IPS-18c (cell line): ENCODE measurements at regions not wholly inside any gene's neighbourhood (a gene's known extent, or its start where the extent isn't known, plus 50 kb on each side); places are given as distances from the start of the nearest gene placed in this dataset.
"Not testable (repeated sequence)": the region's sequence is repeated elsewhere in the genome, so short reads cannot be mapped to it uniquely, and the experiment has no call there.

Experiments used
- H3K4me3 ChIP-seq: 2 replicates; pipeline ENCODE4 v1.7.0; 2013; ENCODE audit warnings: low read depth, mild to moderate bottlenecking, low read length, moderate library complexity; ENCODE audit not compliant: insufficient read depth
- H3K9me3 ChIP-seq: one replicate; pipeline ENCODE4 v1.6.1; 2013; ENCODE audit warnings: mild to moderate bottlenecking, low read length, moderate library complexity; ENCODE audit not compliant: control insufficient read depth, insufficient read depth

DNA sequence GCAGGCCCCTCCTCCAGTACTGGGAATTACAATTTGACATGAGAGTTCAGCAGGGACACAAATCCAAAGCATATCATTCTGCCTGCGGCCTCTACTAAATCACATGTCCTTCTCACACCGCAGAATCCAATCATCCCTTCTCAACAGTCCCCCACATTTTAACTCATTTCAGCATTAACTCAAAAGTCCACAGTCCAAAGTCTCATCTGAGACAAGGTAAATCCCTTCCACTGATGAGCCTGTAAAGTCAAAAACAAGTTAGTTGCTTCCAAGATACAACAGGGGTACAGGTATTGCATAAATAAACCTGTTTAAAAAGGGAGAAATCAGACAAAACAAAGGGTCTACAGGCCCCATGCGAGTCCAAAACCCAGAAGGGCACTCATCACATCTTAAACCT, 64.0 kb downstream of the EBNA1BP2 start:
- Histone ChIP-seq H3K9me3 (peaks cover 12% of the 10 kb centered on the region), H3K4me3 (no peak overlapping the region)

DNA sequence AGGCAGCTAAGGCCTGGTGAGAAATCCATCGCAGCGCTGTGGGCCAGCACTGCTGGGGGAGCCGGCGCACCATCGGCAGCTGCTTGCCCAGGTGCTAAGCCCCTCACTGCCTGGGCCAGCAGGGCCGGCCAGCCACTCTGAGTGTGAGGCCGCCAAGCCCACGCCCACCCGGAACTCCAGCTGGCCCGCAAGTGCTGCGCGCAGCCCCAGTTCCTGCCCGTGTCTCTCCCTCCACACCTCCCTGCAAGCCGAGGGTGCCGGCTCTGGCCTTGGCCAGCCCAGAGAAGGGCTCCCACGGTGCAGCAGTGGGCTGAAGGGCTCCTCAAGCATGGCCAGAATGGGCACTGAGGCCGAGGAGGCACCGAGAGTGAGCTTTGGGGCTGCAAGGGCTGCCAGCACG, 64.4 kb downstream of the EBNA1BP2 start:
- H3K4me3 ChIP-seq, result no peak overlapping the region

DNA sequence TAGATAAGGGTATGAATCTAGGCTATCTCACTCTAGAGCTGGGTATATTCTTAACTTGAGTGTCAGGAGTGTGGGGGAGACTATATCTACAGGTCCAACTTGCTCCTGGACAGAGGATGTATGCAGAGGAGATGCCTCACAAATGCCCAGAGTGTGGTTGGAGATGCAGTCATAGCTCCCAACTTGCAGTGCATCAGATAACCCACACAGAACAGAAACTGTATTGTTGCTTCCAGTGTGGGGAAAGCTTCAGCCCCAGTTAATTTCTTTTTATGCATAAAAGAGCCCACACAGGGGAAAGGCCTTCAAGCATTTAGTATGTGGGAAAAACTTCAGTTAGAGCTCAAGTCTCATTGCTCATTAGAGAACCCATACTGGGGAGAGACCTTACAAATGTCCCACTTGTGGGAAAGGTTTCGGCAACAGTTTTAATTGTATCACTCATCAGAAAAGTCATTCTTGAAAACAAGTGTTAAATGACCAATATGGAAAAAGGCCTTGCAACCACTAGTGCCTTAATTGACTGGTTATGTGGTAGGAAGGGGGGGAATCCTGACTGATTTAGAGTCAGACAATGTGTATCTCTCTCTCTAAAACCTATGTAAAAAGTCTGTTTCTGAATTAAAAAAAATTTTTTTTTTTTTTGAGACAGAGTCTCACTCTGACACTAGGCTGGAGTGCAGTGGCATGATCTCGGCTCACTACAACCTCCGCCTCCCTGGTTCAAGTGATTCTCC, 67.9 kb downstream of the EBNA1BP2 start:
- Histone ChIP-seq H3K4me3 (no peak overlapping the region), H3K9me3 (peaks cover 10% of the 10 kb centered on the region)

More for the DNA sequence above, 64.4 kb downstream of the EBNA1BP2 start:
- peaks cover 12% of the 10 kb centered on the region for H3K9me3 ChIP-seq

DNA sequence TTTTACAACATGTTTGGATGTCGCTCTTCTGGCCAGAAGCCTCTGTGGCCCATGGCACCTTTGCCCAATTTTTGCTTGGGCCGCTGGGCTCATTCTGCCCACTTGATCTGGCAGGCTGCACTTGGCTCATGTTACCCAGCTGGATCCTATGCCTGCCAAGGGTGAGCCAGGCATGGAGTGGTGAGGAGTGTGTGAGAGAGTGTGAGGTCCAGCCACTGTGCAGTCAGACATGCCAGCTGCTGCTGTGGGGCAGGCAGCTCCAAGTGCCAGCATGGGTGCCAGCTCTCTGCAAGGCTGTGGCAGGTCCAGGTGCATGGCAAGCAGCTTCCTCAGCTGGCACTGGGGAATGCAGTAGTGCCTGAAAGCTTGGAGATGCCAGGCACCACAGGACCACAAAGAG, 71.0 kb downstream of the EBNA1BP2 start:
- Histone ChIP-seq H3K9me3 (peaks cover 4% of the 10 kb centered on the region), H3K4me3 (no peak overlapping the region)

DNA sequence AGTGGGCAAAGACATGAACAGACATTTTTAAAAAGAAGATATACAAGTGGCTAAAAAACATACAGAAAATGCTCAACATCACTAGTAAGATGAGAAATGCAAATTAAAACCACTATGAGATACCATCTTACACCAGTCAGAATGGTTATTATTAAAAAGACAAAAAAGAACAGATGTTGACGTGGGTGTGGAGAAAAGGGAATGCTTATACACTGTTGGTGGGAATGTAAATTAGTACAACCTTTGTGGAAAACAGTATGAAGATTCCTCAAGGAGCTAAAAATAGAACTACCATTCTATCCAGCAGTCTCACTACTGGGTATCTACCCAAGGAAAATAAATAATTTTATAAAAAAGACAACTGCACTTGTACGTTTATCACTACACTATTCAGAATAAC, 73.9 kb downstream of the EBNA1BP2 start:
- no peak overlapping the region for H3K4me3 ChIP-seq
- H3K9me3 ChIP-seq, result no peaks in the 10 kb centered on the region

DNA sequence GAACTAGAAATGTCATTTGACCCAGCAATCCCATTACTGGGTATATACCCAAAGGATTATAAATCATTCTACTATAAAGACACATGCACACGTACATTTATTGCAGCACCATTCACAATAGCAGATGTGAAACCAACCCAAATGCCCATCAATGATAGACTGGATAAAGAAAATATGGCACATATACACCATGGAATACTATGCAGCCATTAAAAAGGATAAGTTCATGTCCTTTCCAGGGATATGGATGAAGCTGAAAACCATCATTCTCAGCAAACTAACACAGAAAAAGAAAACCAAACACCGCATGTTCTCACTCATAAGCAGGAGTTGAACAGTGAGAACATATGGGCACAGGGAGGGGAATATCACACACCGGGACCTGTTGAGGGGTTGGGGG, 75.6 kb downstream of the EBNA1BP2 start:
- not testable (repeated sequence) for H3K9me3 ChIP-seq, H3K4me3 ChIP-seq

DNA sequence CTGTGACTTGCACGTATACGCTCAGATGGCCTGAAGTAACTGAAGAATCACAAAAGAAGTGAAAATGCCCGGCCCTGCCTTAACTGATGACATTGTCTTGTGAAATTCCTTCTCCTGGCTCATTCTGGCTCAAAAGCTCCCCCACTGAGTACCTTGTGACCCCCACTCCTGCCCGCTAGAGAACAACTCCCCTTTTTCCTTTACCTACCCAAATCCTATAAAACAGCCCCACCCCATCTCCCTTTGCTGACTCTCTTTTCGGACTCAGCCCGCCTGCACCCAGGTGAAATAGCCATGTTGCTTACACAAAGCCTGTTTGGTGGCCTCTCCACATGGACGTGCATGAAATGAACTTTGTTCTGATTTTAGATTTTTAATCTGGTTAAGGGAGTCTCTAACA, 81.3 kb downstream of the EBNA1BP2 start:
- H3K4me3 ChIP-seq, H3K9me3 ChIP-seq: not testable (repeated sequence)

DNA sequence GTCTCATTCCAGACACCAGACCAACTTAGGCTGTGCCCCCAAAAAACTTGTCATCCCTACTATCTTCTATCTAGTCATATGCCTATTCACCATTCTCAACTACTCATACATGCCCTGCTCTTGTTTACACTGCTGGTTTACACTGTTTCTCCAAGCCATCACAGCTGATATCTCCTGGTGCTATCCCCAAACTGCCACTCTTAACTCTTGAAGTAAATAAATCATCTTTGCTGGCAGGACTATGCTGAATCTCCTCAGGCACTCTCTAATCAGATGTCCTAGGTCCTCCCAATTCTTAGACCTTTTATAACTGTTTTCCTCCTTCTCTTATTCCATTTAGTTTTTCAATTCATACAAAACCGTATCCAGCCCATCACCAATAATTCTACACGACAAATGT, 81.9 kb downstream of the EBNA1BP2 start:
- H3K9me3 ChIP-seq, H3K4me3 ChIP-seq: not testable (repeated sequence)

DNA sequence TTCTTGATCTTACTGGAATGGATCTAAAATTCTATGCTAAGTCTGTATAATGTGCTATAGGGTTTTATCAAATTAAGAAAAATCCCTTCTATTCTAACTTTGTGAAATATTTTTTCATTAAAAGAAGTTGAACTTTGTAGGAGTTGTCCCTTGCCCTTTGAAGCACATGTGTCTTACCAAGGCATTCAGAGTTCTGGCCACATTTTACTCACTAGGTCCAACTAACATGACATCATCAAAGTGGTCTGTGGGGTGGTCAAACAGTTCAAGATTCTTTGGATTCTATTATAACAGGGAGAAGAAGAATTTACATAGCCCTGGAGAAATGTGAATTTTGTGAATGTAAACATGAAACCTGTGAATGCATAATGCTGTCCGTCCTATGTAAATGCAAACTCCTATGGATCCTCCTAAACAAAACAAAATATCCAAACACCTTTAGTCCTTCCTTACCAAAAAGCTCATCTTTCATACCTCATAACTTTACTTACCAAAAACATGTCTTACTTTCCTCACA, 88.7 kb downstream of the EBNA1BP2 start:
- no peak overlapping the region for H3K4me3 ChIP-seq
- peaks cover 4% of the 10 kb centered on the region for H3K9me3 ChIP-seq

DNA sequence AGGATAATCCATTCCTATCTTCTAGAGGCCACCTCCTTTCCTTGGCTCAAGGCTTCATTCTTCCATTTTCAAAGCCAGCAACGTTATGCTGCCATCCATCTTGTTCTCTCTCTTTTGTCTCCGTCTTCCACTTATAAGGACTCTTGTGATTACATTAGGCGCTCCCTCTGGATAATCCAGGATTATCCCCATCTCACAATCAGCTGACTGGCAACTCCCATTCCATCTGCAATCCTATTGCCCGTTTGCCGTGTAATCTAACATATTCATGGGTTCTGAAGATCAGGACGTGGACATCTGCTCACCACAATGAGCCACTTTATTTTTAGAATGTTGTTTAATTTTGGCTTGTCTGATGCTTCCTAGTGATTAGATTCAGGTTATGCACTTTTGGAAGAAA, 89.3 kb downstream of the EBNA1BP2 start:
- no peak overlapping the region for H3K4me3 ChIP-seq
- peaks cover 4% of the 10 kb centered on the region for H3K9me3 ChIP-seq

DNA sequence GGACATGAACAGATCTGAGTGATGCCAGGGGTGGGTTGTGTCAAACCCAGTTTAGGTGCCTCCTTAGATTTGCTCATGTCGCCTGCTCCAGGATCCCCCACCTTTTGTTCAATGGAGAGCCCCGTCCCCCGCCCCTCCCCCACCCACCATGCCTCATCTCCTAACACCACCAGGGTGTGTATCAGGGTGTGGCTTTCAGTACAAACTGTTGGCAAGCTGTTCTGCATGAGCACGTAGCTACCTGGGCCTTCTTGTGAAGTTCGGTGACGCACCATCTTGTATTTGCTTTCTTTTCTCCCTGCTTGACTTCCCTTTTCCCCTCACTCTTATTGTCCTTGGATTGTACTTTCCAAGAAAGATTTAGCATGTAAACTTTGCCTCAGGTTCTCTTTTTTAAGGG, 94.8 kb downstream of the EBNA1BP2 start:
- Histone ChIP-seq H3K9me3 (no peaks in the 10 kb centered on the region), H3K4me3 (no peak overlapping the region)

DNA sequence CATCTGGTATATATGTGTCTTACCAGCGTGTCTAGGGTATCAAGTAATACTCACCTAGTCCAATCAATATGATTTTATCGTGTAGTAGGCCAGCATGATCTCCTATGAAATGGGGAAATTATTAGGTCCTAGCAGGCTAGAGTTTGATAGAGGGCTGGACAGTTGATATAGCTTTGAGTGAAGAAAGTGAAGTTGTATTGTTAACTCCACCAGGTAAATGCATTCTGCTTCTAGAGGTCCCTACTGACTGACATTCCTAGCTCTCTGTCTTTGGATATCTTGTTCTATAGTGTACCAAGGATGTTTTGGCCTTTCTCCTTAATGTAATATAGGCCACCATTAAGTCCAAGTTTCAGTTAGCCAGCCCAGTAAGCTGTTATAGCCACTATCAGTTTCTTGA, 97.4 kb downstream of the EBNA1BP2 start:
- H3K4me3 ChIP-seq, result no peak overlapping the region
- no peaks in the 10 kb centered on the region for H3K9me3 ChIP-seq

DNA sequence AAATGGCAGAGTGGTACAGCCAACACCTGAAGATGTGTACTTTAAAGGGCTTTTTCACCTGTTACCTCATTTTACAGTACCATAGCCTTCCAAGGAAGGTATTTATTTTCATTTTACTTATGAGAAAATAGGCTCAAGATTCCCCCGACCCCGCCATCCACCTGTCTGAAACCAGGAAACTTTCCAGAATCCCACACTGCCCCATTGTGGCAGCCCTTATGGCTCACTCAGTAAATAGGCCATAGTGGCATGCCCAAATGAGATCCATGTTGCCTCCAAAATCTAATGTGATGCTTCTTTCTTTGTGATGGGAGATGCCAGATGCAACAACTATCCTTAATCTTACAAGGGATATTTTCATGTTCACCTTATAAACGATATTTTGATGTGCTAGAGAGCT, 97.8 kb downstream of the EBNA1BP2 start:
- Histone ChIP-seq H3K4me3 (no peak overlapping the region), H3K9me3 (no peaks in the 10 kb centered on the region)

DNA sequence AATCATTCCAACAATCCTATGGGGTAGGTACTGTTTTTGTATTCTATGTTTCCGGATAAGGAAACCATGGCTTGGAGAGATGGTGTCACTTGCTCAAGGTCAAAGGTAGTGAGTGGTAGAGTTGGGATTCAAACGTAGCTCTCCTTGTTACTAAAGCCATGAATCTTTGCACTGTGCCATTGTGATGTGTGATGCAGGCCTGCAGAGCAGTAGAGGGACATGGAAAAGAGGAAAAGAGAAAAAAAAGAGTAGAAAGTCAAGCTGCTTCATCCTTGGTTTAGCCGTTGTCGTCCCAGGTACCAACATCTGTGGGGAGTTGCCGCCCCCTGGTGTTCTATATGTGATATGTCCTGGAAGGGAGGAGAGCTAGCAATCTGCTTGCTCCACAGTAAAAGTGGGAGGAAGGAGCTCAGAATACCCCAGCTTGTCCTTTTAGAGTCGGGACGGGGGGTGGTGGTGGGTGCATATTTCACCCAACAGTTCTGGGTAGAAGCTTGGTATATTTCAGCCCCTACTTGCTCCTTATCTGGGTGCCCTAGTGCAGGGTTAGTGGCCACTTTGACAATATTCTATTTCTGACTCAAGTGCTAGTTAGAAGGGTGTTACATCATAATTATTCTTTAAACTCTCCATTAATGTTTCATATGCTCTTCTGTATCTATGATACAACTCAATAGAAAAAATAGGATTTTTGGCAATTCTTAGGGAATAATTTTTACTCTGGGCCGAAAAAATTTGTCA, 98.4 kb downstream of the EBNA1BP2 start:
- Histone ChIP-seq H3K4me3 (no peak overlapping the region), H3K9me3 (no peaks in the 10 kb centered on the region)

DNA sequence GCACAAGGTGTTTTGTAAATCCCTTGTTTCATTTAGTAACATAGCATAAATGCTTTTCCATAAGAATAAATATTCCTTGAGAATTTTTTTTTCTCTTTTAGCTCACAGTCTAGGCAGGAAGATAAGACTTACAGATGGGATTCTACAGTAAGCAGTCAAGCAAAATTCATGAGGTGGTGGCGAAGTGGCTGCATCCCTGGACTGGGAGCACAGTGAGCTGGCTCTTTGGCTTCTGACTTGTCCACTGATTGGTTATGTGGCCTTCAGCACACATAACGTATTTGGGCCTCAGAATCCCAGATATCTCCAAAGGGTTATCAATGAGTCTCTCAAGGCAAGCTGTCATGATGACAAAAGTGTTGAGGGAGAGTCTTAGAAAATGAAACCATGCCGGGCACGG, 99.8 kb downstream of the EBNA1BP2 start:
- H3K4me3 ChIP-seq, result no peak overlapping the region
- no peaks in the 10 kb centered on the region for H3K9me3 ChIP-seq

DNA sequence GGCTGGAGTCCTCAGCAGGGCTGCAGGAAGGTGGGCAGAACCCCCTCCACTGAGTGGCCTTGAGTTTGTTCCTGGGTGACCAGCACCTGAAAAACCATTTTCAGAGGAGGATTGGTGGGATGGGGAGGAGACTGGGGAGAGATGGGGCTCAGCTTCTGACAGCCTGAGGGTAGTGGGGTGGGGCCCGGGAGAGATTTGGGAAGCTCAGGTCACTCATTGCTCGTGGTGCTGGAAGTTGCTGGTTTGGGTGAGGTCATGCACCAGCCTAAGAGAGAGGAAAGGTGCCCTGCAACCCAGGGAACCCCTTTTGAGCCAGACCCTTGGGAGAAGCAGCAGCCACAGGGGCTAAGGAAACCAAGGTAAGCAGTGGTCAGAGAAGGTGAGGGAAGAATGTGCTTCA, 100.8 kb downstream of the EBNA1BP2 start:
- Histone ChIP-seq H3K9me3 (no peaks in the 10 kb centered on the region), H3K4me3 (no peak overlapping the region)

DNA sequence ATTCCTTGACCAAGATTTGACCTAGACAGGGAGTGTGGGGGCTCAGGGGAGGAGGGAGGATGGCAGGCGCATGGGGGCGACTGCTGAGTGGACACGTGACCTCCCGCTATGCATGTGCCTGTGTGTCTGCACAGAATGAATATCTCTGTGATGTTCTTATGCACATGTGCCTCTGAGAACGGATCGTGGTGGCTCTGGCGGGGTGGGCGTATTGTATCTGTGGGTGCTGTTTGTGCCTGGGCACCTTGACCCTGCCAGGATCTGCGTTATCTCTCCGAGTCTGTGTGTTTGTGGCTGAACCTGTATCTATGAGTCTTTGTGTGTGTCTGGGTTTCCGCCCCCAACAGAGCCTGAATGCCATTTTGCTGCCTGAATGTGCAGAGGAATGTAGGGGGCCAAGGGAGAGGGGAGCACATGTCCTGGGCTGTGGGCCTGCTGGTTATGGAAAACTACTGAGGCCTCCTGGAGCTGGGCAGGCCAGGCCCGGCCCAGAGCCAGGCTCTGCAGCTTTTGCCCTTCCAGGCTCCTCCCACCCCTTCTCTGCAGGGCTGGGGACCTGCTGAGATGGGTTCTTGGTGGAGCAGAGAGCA, 102.5 kb downstream of the EBNA1BP2 start:
- Histone ChIP-seq H3K9me3 (no peaks in the 10 kb centered on the region), H3K4me3 (no peak overlapping the region; the same call in 1 of the 2 replicates)

DNA sequence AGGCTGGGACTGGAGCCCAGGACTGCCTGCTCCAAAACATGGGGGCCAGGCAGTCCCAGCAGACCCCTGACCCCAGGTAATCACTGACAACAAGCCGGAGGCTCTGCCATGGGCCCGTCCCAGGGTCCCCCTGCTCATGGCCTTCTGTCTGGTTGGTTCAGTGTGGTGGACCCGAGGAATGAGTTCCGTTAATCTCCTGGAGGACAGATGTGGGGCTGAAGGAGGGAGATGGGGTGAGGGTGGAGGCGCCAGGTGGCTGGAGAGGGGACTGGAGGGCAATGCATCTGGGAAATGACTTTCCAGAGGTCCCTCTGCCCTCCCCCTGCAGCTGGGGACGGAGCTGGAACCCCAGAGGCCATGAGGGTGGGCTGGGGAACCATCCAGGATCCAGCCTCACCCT, 103.2 kb downstream of the EBNA1BP2 start:
- Histone ChIP-seq H3K4me3 (no peak overlapping the region), H3K9me3 (no peaks in the 10 kb centered on the region)
